IMR-90 (cell line): ENCODE measurements at regions not wholly inside any gene's neighbourhood (a gene's known extent, or its start where the extent isn't known, plus 50 kb on each side); places are given as distances from the start of the nearest gene placed in this dataset.

Source experiments
- ATAC-seq: fragments of 200-7000 bp; cut with Tn5 transposase; 2 replicates; pipeline ENCODE4 v1.9.1; 2020; ENCODE audit warnings: low read depth, mild to moderate bottlenecking, moderate library complexity
- BruUV-seq: library from RNA; stranded (reverse); fragments of 400-500 nt; replicated peaks from 2 replicates; lab custom pipeline; 2021; lab: Mats Ljungman, UMichigan
- CTCF ChIA-PET: fragments of 300-600 bp; formaldehyde crosslinking; extraction: SDS; loops from one replicate; lab custom pipeline; 2021; ENCODE audit warnings: antibody characterized with exemption; lab: Yijun Ruan, JAX
- POLR2A ChIA-PET: fragments of 300-600 bp; sonication (Branson Sonifier 250); formaldehyde crosslinking; loops from one replicate; lab custom pipeline; 2022; ENCODE audit warnings: antibody characterized with exemption; ENCODE audit not compliant: unreplicated experiment; lab: Charles Lee
- DNase-seq: peaks from one replicate; pipeline ENCODE4 v3.0.0; 2013
- H2AFZ ChIP-seq: replicated peaks from 2 replicates; pipeline ENCODE3; 2013; ENCODE audit warnings: low read length, mild to moderate bottlenecking; ENCODE audit not compliant: poor library complexity
- H2AK5ac ChIP-seq: 2 replicates; pipeline ENCODE4 v1.6.1; 2013; ENCODE audit warnings: low read depth, low read length, inconsistent platforms
- H2AK9ac ChIP-seq: replicated peaks from 2 replicates; pipeline ENCODE3; 2013; ENCODE audit warnings: mild to moderate bottlenecking, low read depth, low read length, moderate library complexity; ENCODE audit not compliant: poor library complexity
- H2BK120ac ChIP-seq: 2 replicates; pipeline ENCODE4 v1.6.1; 2013; ENCODE audit warnings: low read depth, low read length, inconsistent platforms
- H2BK15ac ChIP-seq: 3 replicates; pipeline ENCODE4 v1.6.1; 2013; ENCODE audit warnings: low read depth, low read length, inconsistent platforms
- H2BK20ac ChIP-seq: 2 replicates; pipeline ENCODE4 v1.6.1; 2013; ENCODE audit warnings: low read depth, mild to moderate bottlenecking, inconsistent platforms, low read length, moderate library complexity
- H2BK5ac ChIP-seq: 2 replicates; pipeline ENCODE4 v1.6.1; 2013; ENCODE audit warnings: mild to moderate bottlenecking, low read depth, low read length, inconsistent platforms; ENCODE audit not compliant: poor library complexity, severe bottlenecking
- H3K14ac ChIP-seq: replicated peaks from 2 replicates; pipeline ENCODE4 v1.6.1; 2013; ENCODE audit warnings: low read depth, low read length, inconsistent platforms
- H3K18ac ChIP-seq: 2 replicates; pipeline ENCODE4 v1.6.1; 2013; ENCODE audit warnings: low read depth, low read length, control low read depth
- H3K23ac ChIP-seq: 2 replicates; pipeline ENCODE4 v1.6.1; 2013; ENCODE audit warnings: low read depth, low read length, inconsistent platforms
- H3K27ac ChIP-seq: 2 replicates; pipeline ENCODE4 v1.5.1; 2013; ENCODE audit warnings: mild to moderate bottlenecking, control low read depth, low read length; ENCODE audit not compliant: insufficient read depth
- H3K27me3 ChIP-seq: 2 replicates; pipeline ENCODE4 v1.6.1; 2013; ENCODE audit warnings: low read length; ENCODE audit not compliant: control insufficient read depth, insufficient read depth
- H3K36me3 ChIP-seq: 2 replicates; pipeline ENCODE4 v1.6.1; 2013; ENCODE audit warnings: low read length, mixed read lengths; ENCODE audit not compliant: control insufficient read depth, insufficient read depth
- H3K4ac ChIP-seq: 2 replicates; pipeline ENCODE4 v1.6.1; 2013; ENCODE audit warnings: low read depth, low read length, inconsistent platforms
- H3K4me1 ChIP-seq: 2 replicates; pipeline ENCODE4 v1.6.1; 2013; ENCODE audit warnings: low read length, mixed read lengths; ENCODE audit not compliant: control insufficient read depth, insufficient read depth
- H3K4me2 ChIP-seq: 2 replicates; pipeline ENCODE4 v1.6.1; 2013; ENCODE audit warnings: low read depth, mild to moderate bottlenecking, control low read depth, low read length, moderate library complexity
- H3K4me3 ChIP-seq: 2 replicates; pipeline ENCODE4 v1.5.1; 2013; ENCODE audit warnings: low read depth, mild to moderate bottlenecking, control low read depth, low read length, moderate library complexity; ENCODE audit not compliant: insufficient read depth
- H3K56ac ChIP-seq: 2 replicates; pipeline ENCODE4 v1.6.1; 2013; ENCODE audit warnings: low read length, inconsistent platforms; ENCODE audit not compliant: insufficient read depth; ENCODE audit errors: extremely low read depth
- H3K79me1 ChIP-seq, 2 experiments: 2 replicates each; pipeline ENCODE4 v1.6.1; 2013; ENCODE audit warnings: low read length in 2 of 2, inconsistent platforms in 1 of 2, low read depth in 1 of 2
- H3K9ac ChIP-seq: 2 replicates; pipeline ENCODE4 v1.6.1; 2013; ENCODE audit warnings: low read depth, low read length, control low read depth
- H3K9me1 ChIP-seq: 2 replicates; pipeline ENCODE4 v1.6.1; 2013; ENCODE audit warnings: low read length, inconsistent platforms; ENCODE audit not compliant: insufficient read depth
- H3K9me3 ChIP-seq: 2 replicates; pipeline ENCODE4 v1.6.1; 2013; ENCODE audit warnings: low read length; ENCODE audit not compliant: control insufficient read depth, insufficient read depth
- H4K20me1 ChIP-seq: 2 replicates; pipeline ENCODE4 v1.6.1; 2013; ENCODE audit warnings: low read length, inconsistent platforms; ENCODE audit not compliant: insufficient read depth
- H4K5ac ChIP-seq: 2 replicates; pipeline ENCODE4 v1.6.1; 2013; ENCODE audit warnings: mild to moderate bottlenecking, low read depth, low read length, control low read depth
- H4K8ac ChIP-seq, 2 experiments: 2 replicates each; pipeline ENCODE4 v1.6.1; 2013; ENCODE audit warnings: low read depth in 2 of 2, low read length in 2 of 2, control low read depth in 1 of 2, inconsistent platforms in 1 of 2
- H4K91ac ChIP-seq: 2 replicates; pipeline ENCODE4 v1.6.1; 2013; ENCODE audit warnings: low read depth, low read length, inconsistent platforms; ENCODE audit not compliant: insufficient read depth
- FOS ChIP-seq: fragments of 150-350 bp; IDR thresholded peaks from 2 replicates; pipeline ENCODE4 v1.6.1; 2016; ENCODE audit warnings: low read depth, low read length
- NFE2L2 ChIP-seq: fragments of 150-350 bp; IDR thresholded peaks from 2 replicates; pipeline ENCODE4 v1.6.1; 2016; ENCODE audit warnings: low read depth, mild to moderate bottlenecking, low read length
- SMC3 ChIP-seq: fragments of 150-350 bp; IDR thresholded peaks from 2 replicates; pipeline ENCODE4 v1.6.1; 2016; ENCODE audit warnings: low read depth, mild to moderate bottlenecking, antibody characterized with exemption, low read length, moderate library complexity
- WGBS, 2 experiments: methylation state at CpG; one replicate each; pipeline versions ENCODE4 v1.1.5 to v1.1.7; 2013; ENCODE audit warnings: missing lambda C conversion rate in 2 of 2; ENCODE audit not compliant: insufficient read length in 1 of 2; ENCODE audit errors: extremely low coverage in 2 of 2; 5-methylcytosine and 5-hydroxymethylcytosine counted together
- dilution Hi-C: fragments of 300-500 bp; cut with HindIII; formaldehyde crosslinking; loops from one replicate; pipeline ENCODE4 v1.14.3; 2018; ENCODE audit warnings: low sequenced_read_pairs; ENCODE audit not compliant: unreplicated experiment
- in situ Hi-C: fragments of 300-500 bp; cut with MboI; formaldehyde crosslinking; loops from 3 replicates; pipeline ENCODE4 v1.14.3; 2019; ENCODE audit warnings: low sequenced_read_pairs, inconsistent platforms, mixed read lengths
- intact Hi-C: fragments of 100-400 bp; cut with micrococcal nuclease; formaldehyde crosslinking; loops from 2 replicates; pipeline ENCODE4 v1.10.0; 2022
- TF ChIP-seq, protein P1 (sequence below): fragments of 150-350 bp; IDR thresholded peaks from 2 replicates; pipeline ENCODE4 v1.6.1; 2017; ENCODE audit warnings: mild to moderate bottlenecking, antibody characterized with exemption, low read length, low read depth

DNA sequence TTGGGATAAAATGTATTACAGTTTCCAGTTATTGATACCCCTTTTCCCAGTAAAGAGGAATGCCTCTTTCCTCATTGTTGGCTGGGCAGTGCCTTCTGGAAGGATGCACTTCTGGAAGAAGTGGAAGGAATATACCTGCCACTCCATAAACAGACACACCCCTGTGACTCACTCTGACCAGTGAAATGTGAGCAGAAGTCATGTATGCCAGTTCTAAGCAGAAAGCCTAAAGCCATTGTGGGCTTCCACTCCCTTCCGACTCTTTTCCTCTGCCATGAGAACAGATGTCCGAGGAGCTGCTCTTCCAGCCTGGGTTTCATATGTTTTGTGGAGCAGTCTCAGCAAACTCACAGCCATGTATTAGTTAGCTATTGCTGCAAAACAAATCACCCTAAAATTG is 166.1 kb upstream of the SERP2 start:
- peaks cover 7% of the 10 kb centered on the region; the same call in 1 of the 2 replicates for H3K27me3 ChIP-seq
- H4K20me1 ChIP-seq, result no peaks in the 10 kb centered on the region
- H3K56ac ChIP-seq, result no peak overlapping the region
- H3K4ac ChIP-seq, result no peak overlapping the region
- no peak overlapping the region for H3K4me3 ChIP-seq
- CTCF ChIA-PET, result no interaction called here
- no peak overlapping the region for H2AK5ac ChIP-seq
- whole genome bisulfite sequencing, 2 experiments, result no CpG with 5 or more reads among the region's 2 CpGs
- H3K4me1 ChIP-seq, result no peaks in the 10 kb centered on the region
- no peaks in the 10 kb centered on the region for H3K36me3 ChIP-seq
- no peaks in the 10 kb centered on the region for H3K79me1 ChIP-seq
- no peak overlapping the region for H2BK15ac ChIP-seq
- H3K27ac ChIP-seq, result no peak overlapping the region
- DNase-seq (no peak), ATAC-seq (no peak)
- TF ChIP-seq SMC3 (no peak), NFE2L2 (no peak), FOS (no peak)
- TF ChIP-seq, protein P1, sequence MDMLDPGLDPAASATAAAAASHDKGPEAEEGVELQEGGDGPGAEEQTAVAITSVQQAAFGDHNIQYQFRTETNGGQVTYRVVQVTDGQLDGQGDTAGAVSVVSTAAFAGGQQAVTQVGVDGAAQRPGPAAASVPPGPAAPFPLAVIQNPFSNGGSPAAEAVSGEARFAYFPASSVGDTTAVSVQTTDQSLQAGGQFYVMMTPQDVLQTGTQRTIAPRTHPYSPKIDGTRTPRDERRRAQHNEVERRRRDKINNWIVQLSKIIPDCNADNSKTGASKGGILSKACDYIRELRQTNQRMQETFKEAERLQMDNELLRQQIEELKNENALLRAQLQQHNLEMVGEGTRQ, result no peak
- no peak overlapping the region for H2BK5ac ChIP-seq
- H3K9ac ChIP-seq, result no peak overlapping the region
- H4K91ac ChIP-seq, result no peak overlapping the region
- no peak overlapping the region for H3K4me2 ChIP-seq
- H2BK20ac ChIP-seq, result no peak overlapping the region
- POLR2A ChIA-PET, result no interaction called here
- no peak overlapping the region for H3K23ac ChIP-seq
- dilution Hi-C loops, result no loop called here
- H3K14ac ChIP-seq, result no peak overlapping the region
- BruUV-seq, result no TSS peak
- no peak overlapping the region for H2AFZ ChIP-seq
- no peak overlapping the region for H4K5ac ChIP-seq
- no peak overlapping the region for H2BK120ac ChIP-seq
- H3K18ac ChIP-seq, result no peak overlapping the region
- intact Hi-C loops, result no loop called here
- H3K9me3 ChIP-seq, result peaks cover 11% of the 10 kb centered on the region
- H3K9me1 ChIP-seq, result no peaks in the 10 kb centered on the region
- H4K8ac ChIP-seq, result no peak overlapping the region
- in situ Hi-C loops, result no loop called here
- H2AK9ac ChIP-seq, result no peak overlapping the region
